ENCODE measurements at regions not wholly inside any gene's neighbourhood (a gene's known extent, or its start where the extent isn't known, plus 50 kb on each side); places are given as distances from the start of the nearest gene placed in this dataset.

GRCh38 chr5:10077791-10078545 is 171.7 kb downstream of the ATPSCKMT start:
- TF ChIP-seq, protein P1, sequence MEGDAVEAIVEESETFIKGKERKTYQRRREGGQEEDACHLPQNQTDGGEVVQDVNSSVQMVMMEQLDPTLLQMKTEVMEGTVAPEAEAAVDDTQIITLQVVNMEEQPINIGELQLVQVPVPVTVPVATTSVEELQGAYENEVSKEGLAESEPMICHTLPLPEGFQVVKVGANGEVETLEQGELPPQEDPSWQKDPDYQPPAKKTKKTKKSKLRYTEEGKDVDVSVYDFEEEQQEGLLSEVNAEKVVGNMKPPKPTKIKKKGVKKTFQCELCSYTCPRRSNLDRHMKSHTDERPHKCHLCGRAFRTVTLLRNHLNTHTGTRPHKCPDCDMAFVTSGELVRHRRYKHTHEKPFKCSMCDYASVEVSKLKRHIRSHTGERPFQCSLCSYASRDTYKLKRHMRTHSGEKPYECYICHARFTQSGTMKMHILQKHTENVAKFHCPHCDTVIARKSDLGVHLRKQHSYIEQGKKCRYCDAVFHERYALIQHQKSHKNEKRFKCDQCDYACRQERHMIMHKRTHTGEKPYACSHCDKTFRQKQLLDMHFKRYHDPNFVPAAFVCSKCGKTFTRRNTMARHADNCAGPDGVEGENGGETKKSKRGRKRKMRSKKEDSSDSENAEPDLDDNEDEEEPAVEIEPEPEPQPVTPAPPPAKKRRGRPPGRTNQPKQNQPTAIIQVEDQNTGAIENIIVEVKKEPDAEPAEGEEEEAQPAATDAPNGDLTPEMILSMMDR (IDR thresholded peaks at IDR 0.05): no peak
- TF ChIP-seq POLR2A (IDR thresholded peaks at IDR 0.05): no peak
- no peak for TF ChIP-seq EP300 (IDR thresholded peaks at IDR 0.05)
